Hematopoietic multipotent progenitor cell treated with erythropoietin and hydrocortisone succinate and interleukin-3 and kit ligand, for 8 days (in vitro differentiated cells): ENCODE measurements at regions not wholly inside any gene's neighbourhood (a gene's known extent, or its start where the extent isn't known, plus 50 kb on each side); places are given as distances from the start of the nearest gene placed in this dataset.
"Not testable (repeated sequence)": the region's sequence is repeated elsewhere in the genome, so short reads cannot be mapped to it uniquely, and the experiment has no call there.

Experiments used
- DNase-seq: peaks from one replicate; pipeline ENCODE4 v3.0.0-alpha.2; 2015

DNA sequence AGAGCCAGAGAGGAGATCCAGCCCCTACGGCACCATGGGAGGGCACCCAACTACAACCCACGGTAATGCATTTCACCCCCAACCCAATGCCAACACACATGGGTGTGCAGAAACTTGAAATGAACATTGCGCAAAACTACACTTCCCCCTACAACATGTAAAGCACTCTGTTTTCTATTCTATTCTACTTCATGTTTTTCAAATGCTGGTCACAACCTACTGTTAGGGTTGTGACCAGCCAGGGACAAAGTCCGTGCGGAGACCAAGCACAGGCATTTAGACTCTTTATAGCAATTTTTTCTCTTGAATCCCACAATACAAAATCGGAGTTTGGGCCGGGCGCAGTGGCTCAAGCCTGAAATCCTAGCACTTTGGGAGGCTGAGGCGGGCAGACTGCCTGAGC lies 90.6 kb downstream of the MRPL14 start:
- DNase-seq: no peak

GRCh38 chr6:44036196-44036595 lies 91.1 kb downstream of the MRPL14 start:
- DNase-seq: no peak

DNA sequence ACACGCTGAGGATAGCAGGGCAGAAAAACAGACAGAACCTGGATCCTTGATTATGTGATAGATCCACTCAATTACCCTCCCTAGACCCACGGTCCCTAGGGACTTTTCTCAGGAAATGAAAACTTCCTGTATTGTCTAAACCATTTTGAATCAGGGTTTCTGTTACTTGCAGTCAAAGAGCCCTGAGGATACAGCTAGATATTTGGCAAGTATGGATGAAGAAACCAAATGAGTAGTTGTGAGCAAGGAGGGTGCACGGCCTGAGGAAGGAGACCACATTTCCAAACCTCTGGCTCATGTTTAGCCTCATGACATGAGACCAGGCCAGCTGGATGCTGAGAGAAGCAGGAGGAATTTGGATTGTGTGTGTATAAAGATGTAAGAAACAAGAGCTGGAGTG lies 91.6 kb downstream of the MRPL14 start:
- no peak for DNase-seq

- no peak for DNase-seq
Measured at GRCh38 chr6:44034931-44035345, 92.3 kb downstream of the MRPL14 start.

GRCh38 chr6:44034391-44034861 lies 92.8 kb downstream of the MRPL14 start:
- DNase-seq: no peak

DNA sequence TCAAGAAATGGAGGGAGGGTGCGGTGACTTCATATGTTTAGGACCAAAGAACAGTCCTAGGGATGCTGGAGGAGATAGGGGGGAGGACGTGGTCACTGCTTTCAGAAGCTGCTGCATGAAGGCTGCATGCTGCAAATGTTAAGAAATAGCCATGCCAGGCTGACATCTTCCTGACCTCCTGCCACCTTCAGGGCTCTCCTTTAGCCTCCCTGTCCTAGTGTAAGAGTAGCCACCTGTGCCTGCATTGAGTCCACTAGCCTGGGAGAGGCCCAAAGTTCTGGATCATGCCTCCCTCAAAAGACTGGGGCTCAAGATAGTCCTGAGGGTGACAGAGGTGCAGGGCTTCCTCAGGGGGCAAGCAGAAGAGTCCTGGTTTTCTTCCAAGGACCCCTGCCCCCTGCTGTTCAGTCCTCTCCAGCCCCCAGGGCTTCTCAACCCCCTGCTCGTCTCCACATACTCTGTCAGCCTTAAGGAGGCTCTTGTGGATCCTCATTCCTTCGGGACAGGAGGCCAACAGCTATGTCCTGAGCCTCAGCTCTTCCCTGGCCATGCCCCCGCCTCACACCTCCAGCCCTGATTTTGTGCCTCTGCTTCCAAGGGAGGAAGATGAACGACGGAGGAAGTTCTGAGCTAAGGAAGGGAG lies 96.3 kb downstream of the MRPL14 start:
- no peak for DNase-seq

DNA sequence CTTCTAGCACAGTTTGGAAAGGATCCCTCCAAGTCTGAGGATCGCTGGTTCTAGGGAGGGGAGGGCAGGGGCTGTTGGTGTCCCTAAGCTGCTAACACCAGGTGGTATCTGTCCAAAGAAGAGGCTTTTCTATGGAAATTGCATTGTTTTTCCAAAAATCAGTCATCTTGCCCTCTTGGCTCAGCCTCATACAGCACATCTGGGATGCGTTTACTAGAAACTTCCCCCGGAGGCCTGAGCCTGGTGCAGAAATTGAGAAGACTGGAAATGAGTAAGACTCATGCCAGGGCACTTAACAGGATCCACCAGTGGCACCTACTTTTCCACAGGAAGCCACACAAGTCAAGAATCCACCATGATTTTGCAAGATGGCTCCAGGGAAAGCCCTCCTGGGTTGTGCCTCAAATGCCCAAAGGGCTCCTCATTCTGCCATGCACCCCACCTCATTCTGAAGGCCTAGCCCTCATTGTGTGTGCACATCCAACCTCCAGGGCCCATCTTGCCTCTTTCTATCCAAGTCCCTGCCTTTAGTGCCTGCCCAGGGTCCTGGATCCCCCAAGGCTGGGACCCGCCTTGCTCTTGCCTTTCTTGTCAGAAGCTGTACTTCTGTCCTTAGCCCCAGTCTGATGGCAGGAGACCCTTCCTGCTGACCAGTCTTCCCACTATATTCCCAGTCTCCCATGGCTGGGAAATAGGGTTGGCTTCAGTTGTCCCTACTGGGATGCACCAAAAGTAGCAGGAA lies 97.6 kb downstream of the MRPL14 start:
- no peak for DNase-seq

DNA sequence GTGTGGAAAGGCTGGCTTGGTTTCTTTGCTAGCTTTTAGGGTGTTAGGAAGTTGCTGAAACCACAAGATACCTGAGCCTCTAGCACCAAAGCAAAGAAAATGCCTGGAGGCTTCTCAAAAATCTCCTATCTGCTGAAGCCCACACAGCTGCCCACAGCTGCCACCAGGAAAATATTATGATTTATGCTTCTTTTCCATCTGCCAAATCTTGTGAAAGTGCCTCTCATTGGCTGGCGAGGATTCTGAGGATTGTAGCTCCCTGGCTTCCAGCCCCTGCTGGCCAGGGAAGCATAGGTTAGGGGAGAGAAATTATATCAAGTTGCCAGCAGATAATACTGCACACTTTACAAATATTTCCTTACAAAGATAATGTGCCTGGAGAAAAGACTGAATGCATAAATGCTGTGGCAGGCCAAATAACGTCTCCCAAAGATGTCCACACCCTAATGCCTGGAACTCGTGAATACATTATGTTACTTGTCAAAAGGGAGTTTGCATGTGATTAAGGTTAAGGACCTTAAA lies 98.4 kb downstream of the MRPL14 start:
- DNase-seq: no peak

GRCh38 chr6:44025226-44025625 lies 102.0 kb downstream of the MRPL14 start:
- no peak for DNase-seq

DNA sequence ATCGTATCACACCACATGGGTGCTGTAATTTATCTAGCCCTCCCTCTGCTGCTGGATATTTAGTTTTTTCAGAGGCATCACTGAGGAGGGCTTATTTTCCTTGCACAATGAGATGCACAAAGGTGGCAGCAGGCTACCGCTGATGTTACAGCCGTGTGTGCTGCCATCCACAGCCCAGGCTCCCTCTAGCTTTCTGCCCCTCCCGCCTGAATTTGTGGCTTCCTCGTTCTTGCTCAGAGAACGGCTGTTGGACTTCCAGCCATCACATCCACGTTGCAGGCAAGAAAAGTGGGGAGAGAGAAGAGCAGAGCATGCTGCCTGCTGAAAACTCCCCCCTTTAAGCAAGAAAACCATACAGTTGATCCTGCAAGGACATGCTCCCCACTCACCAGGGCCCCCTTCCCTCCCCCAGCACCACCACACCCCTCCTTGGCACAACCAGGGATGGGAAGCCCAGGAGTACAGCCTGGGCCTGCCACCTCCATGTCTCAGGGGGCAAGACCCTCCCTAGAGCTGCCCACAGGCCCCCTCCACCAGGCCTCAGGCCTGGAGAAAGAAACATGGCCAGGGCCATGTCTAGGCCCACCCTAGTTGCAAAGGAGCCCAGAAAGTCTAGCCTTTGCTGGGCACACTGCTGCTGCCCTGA lies 102.6 kb downstream of the MRPL14 start:
- no peak for DNase-seq

- no peak for DNase-seq
Measured at GRCh38 chr6:44023586-44024454, 103.4 kb downstream of the MRPL14 start.

DNA sequence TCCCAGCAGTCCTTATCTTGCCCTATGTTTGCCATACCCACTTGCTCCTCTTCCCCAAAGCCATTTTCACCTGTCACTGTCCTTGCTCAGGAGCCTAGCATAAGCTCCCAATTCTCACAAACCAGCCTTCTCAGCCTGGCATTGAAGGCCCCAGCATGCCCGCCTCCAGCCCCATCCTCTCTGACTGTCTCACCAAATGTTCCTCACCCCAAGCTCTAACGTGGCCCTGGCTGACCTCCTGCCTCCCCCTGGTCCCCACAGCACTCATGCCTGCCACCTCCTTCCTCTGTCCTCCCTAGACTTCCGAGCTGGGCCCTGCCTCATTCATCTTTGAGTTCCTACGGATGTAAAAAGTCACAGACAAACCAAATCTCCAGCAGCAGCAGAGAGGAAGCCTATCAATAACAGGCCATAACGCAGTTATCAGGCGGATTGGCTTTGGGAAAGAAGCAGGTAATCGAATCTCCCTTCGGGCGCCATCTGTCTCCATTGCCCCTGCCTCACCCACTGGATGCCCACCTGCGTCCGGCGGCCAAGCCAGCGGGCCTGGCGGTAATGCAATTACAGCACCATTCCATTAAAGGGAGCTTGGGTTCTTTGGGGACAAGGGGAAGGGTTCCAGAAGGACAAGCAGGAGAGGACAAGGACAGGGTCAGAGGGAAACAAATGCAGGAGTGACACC lies 104.4 kb downstream of the MRPL14 start:
- DNase-seq: no peak

GRCh38 chr6:44022296-44022661 lies 105.0 kb downstream of the MRPL14 start:
- no peak for DNase-seq

GRCh38 chr6:44021589-44022295 lies 105.5 kb downstream of the MRPL14 start:
- no peak for DNase-seq

DNA sequence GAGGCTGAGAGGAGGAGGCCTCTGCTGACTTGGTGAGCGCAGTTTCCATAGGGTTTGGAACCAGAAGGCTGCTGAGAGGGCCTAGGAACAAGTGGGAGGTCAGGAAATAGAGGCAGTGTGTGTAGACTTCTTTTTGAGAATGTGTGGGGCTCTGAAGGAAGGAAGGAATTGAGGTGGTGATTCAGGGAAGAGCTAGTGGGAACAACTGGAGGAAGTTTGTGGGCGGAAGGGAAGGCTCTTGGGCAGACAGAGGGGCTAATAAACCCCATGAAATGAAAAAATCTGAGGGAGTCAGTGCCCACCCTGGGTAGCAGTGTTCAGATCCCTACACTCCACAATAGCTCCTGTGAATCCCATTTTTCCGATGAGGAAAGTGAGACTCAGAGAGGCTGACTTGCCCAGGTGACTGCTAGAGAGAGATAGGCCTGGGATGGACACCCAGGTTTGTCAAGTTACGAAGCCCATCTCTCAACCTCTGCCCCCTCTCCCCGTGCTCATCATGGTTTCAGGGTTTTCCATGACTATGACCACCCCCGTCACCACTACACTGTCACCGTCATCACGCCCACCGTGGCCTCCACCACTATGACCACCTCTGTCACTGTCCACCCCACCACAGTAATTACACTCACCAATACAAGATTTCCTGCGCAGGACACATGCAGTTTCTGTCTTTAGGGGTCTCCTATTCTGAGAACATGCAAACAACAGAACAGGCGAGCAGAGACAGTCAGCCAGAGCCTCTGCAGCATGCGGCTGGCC lies 106.4 kb downstream of the MRPL14 start:
- no peak for DNase-seq

GRCh38 chr6:44020148-44020547 lies 107.1 kb downstream of the MRPL14 start:
- DNase-seq: no peak

GRCh38 chr6:44017307-44017706 lies 109.9 kb downstream of the MRPL14 start:
- not testable (repeated sequence) for DNase-seq

GRCh38 chr6:44016131-44016870 lies 111.0 kb downstream of the MRPL14 start:
- no peak for DNase-seq

- no peak for DNase-seq
Measured at GRCh38 chr6:44012078-44012493, 115.2 kb downstream of the MRPL14 start.

DNA sequence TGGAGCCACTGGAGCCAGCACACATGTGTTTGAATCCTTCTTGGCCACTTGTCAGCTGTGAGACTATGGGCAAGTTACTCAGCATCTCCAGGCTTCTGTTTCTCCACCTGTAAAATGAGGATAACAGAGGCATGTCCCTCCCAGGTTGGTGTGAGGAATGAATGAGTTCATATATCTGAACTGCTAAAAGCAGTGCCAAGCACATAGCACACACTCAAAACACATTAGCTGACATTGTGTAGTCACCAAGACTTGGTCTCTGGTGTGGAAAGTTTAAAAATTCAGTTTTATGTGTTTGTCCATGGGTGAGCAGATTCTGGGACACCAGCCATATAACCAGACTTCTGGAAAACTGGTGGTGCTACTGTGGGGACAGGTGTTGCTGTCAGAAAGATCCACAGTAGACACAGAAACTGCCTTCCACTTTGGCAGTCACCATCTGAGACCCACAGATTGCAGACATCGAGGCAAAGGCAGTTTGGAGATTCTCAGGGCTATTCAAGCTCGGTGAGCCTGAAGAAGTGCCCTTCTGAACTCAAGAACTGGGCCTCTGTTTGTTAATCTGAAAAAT lies 115.8 kb downstream of the MRPL14 start:
- no peak for DNase-seq
